HG02870 (cell line): ENCODE measurements at regions not wholly inside any gene's neighbourhood (a gene's known extent, or its start where the extent isn't known, plus 50 kb on each side); places are given as distances from the start of the nearest gene placed in this dataset.

Experiments
- ATAC-seq: cut with Tn5 transposase; IDR thresholded peaks from one replicate; pipeline ENCODE4 v1.9.1; 2021; ENCODE audit warnings: mild to moderate bottlenecking, moderate library complexity; ENCODE audit not compliant: unreplicated experiment

GRCh38 chr11:8340296-8340695, 76.6 kb upstream of the LMO1 start:
- ATAC-seq: no peak

- no peak for ATAC-seq
Measured at GRCh38 chr11:8339592-8340022, 75.9 kb upstream of the LMO1 start.

GRCh38 chr11:8338138-8338537, 74.5 kb upstream of the LMO1 start:
- ATAC-seq: no peak

GRCh38 chr11:8337130-8337795, 73.6 kb upstream of the LMO1 start:
- ATAC-seq: no peak

GRCh38 chr11:8336356-8337129, 72.9 kb upstream of the LMO1 start:
- ATAC-seq: no peak

- no peak for ATAC-seq
Measured at GRCh38 chr11:8335683-8336082, 72.0 kb upstream of the LMO1 start.

GRCh38 chr11:8335186-8335585, 71.5 kb upstream of the LMO1 start:
- ATAC-seq: no peak

- no peak for ATAC-seq
Measured at GRCh38 chr11:8333811-8334401, 70.2 kb upstream of the LMO1 start.

GRCh38 chr11:8333376-8333775, 69.7 kb upstream of the LMO1 start:
- no peak for ATAC-seq

- ATAC-seq: no peak
Measured at GRCh38 chr11:8332891-8333290, 69.2 kb upstream of the LMO1 start.

GRCh38 chr11:8332196-8332595, 68.5 kb upstream of the LMO1 start:
- peak; percentile 31 for ATAC-seq

- no peak for ATAC-seq
Measured at GRCh38 chr11:8331767-8332166, 68.1 kb upstream of the LMO1 start.

- no peak for ATAC-seq
Measured at GRCh38 chr11:8330896-8331295, 67.2 kb upstream of the LMO1 start.

- ATAC-seq: no peak
Measured at GRCh38 chr11:8330404-8330803, 66.7 kb upstream of the LMO1 start.

- ATAC-seq: no peak
Measured at GRCh38 chr11:8329847-8330361, 66.2 kb upstream of the LMO1 start.

GRCh38 chr11:8329336-8329735, 65.7 kb upstream of the LMO1 start:
- no peak for ATAC-seq

GRCh38 chr11:8328848-8329330, 65.2 kb upstream of the LMO1 start:
- ATAC-seq: peak; percentile 60

GRCh38 chr11:8328231-8328794, 64.6 kb upstream of the LMO1 start:
- no peak for ATAC-seq

GRCh38 chr11:8327761-8328192, 64.1 kb upstream of the LMO1 start:
- peak; percentile 80 for ATAC-seq

- ATAC-seq: no peak
Measured at GRCh38 chr11:8326337-8326736, 62.7 kb upstream of the LMO1 start.

- no peak for ATAC-seq
Measured at GRCh38 chr11:8325591-8326304, 62.1 kb upstream of the LMO1 start.
